H1 (cell line): ENCODE measurements at regions not wholly inside any gene's neighbourhood (a gene's known extent, or its start where the extent isn't known, plus 50 kb on each side); places are given as distances from the start of the nearest gene placed in this dataset.

Source experiments
- CTCF ChIA-PET: fragments of 300-600 bp; sonication (Branson Sonifier 250); formaldehyde crosslinking; loops from one replicate; lab custom pipeline; 2021; ENCODE audit not compliant: partially characterized antibody; lab: Charles Lee
- POLR2A ChIA-PET: fragments of 300-600 bp; sonication (Branson Sonifier 250); formaldehyde crosslinking; loops from one replicate; lab custom pipeline; 2021; ENCODE audit warnings: inconsistent platforms; ENCODE audit not compliant: partially characterized antibody; lab: Charles Lee
- DNase-seq, 2 experiments: peaks; one replicate each; pipeline versions ENCODE4 v3.0.0 to v3.0.0-alpha.2; 2010 to 2022; ENCODE audit warnings: low spot score in 2 of 2, low read depth in 1 of 2, mixed read lengths in 1 of 2
- FAIRE-seq: peaks from 2 replicates; lab custom pipeline; 2011; peaks lifted over from hg19 to GRCh38; lab: Jason Lieb, UNC
- H2AFZ ChIP-seq: 2 replicates; pipeline ENCODE4 v1.8.1; 2012; ENCODE audit warnings: low read length, inconsistent platforms
- H2AK5ac ChIP-seq: 2 replicates; pipeline ENCODE4 v1.6.1; 2013; ENCODE audit warnings: low read depth, low read length
- H2BK120ac ChIP-seq: replicated peaks from 2 replicates; pipeline ENCODE3; 2013; ENCODE audit warnings: low read depth, low read length, inconsistent platforms
- H2BK12ac ChIP-seq: 2 replicates; pipeline ENCODE4 v1.6.1; 2013; ENCODE audit warnings: low read depth, low read length
- H2BK15ac ChIP-seq: 2 replicates; pipeline ENCODE4 v1.6.1; 2013; ENCODE audit warnings: low read length
- H2BK20ac ChIP-seq: 2 replicates; pipeline ENCODE4 v1.6.1; 2013; ENCODE audit warnings: low read length
- H2BK5ac ChIP-seq: 2 replicates; pipeline ENCODE4 v1.6.1; 2013; ENCODE audit warnings: low read depth, low read length
- H3K14ac ChIP-seq: 2 replicates; pipeline ENCODE4 v1.6.1; 2013; ENCODE audit warnings: inconsistent platforms; ENCODE audit not compliant: insufficient read length
- H3K18ac ChIP-seq: 2 replicates; pipeline ENCODE4 v1.6.1; 2013; ENCODE audit warnings: low read length; ENCODE audit errors: extremely low read depth
- H3K23ac ChIP-seq: 2 replicates; pipeline ENCODE4 v1.6.1; 2013; ENCODE audit warnings: inconsistent platforms; ENCODE audit not compliant: insufficient read length
- H3K23me2 ChIP-seq: 2 replicates; pipeline ENCODE4 v1.6.1; 2013; ENCODE audit warnings: low read depth, low read length
- H3K27ac ChIP-seq: 2 replicates; pipeline ENCODE4 v1.6.1; 2011; ENCODE audit warnings: low read depth, low read length, inconsistent platforms
- H3K27me3 ChIP-seq, 4 experiments: replicated peaks in 1 of 4; 1 replicate in 1 of 4; 2 replicates in 3 of 4; pipeline versions ENCODE4 v1.6.1 to v1.8.1; 2011 to 2013; ENCODE audit warnings: low read length in 3 of 4, mild to moderate bottlenecking in 3 of 4, inconsistent platforms in 2 of 4, mixed read lengths in 2 of 4, moderate library complexity in 1 of 4; ENCODE audit not compliant: control insufficient read depth in 3 of 4, insufficient read depth in 3 of 4; ENCODE audit errors: extremely low read depth in 1 of 4
- H3K36me3 ChIP-seq, 4 experiments: 2 replicates each; pipeline versions ENCODE4 v1.6.1 to v1.8.1; 2011 to 2013; ENCODE audit warnings: mild to moderate bottlenecking in 4 of 4, low read length in 3 of 4, moderate library complexity in 2 of 4, control low read depth in 1 of 4, inconsistent platforms in 1 of 4; ENCODE audit not compliant: insufficient read depth in 4 of 4, control insufficient read depth in 2 of 4
- H3K4ac ChIP-seq: replicated peaks from 2 replicates; pipeline ENCODE3; 2013; ENCODE audit warnings: low read length, low read depth, mixed read lengths, inconsistent platforms; ENCODE audit not compliant: insufficient read length
- H3K4me1 ChIP-seq, 4 experiments: replicated peaks in 1 of 4; 1 replicate in 1 of 4; 2 replicates in 3 of 4; pipeline versions ENCODE4 v1.6.1 to v1.8.1; 2011 to 2013; ENCODE audit warnings: low read length in 3 of 4, inconsistent platforms in 2 of 4, mixed read lengths in 1 of 4; ENCODE audit not compliant: insufficient read depth in 4 of 4, control insufficient read depth in 3 of 4
- H3K4me2 ChIP-seq, 2 experiments: 2 replicates each; pipeline versions ENCODE4 v1.6.1 to v1.8.1; 2011 to 2013; ENCODE audit warnings: low read depth in 2 of 2, low read length in 2 of 2, control low read depth in 1 of 2, inconsistent platforms in 1 of 2, mild to moderate bottlenecking in 1 of 2; ENCODE audit not compliant: insufficient read depth in 1 of 2
- H3K4me3 ChIP-seq, 4 experiments: fragments of 200-600, 300-600 bp in 1 of 4; sonication (generic), shearing (Covaris generic), sonication (Bioruptor Twin) in 1 of 4; 2 replicates each; pipeline versions ENCODE4 v1.5.1 to v1.8.1; 2011 to 2016; ENCODE audit warnings: low read length in 4 of 4, low read depth in 3 of 4, control low read depth in 2 of 4, inconsistent platforms in 2 of 4, mild to moderate bottlenecking in 2 of 4, mixed read lengths in 1 of 4, moderate library complexity in 1 of 4; ENCODE audit not compliant: insufficient read depth in 2 of 4; ENCODE audit errors: extremely low read depth in 1 of 4
- H3K56ac ChIP-seq: replicated peaks from 2 replicates; pipeline ENCODE3; 2013; ENCODE audit warnings: low read depth, mild to moderate bottlenecking, mixed read lengths, low read length, inconsistent platforms; ENCODE audit not compliant: insufficient read length
- H3K79me1 ChIP-seq: 2 replicates; pipeline ENCODE4 v1.6.1; 2013; ENCODE audit warnings: low read depth, low read length, control low read depth
- H3K79me2 ChIP-seq, 2 experiments: 2 replicates each; pipeline versions ENCODE4 v1.6.1 to v1.8.1; 2012 to 2013; ENCODE audit warnings: low read length in 2 of 2, mild to moderate bottlenecking in 2 of 2, inconsistent platforms in 1 of 2; ENCODE audit not compliant: insufficient read depth in 2 of 2, control insufficient read depth in 1 of 2
- H3K9ac ChIP-seq, 4 experiments: replicated peaks in 1 of 4; 1 replicate in 1 of 4; 2 replicates in 3 of 4; pipeline versions ENCODE4 v1.6.1 to v1.8.1; 2011 to 2013; ENCODE audit warnings: low read depth in 3 of 4, low read length in 3 of 4, control low read depth in 2 of 4, mild to moderate bottlenecking in 2 of 4, moderate library complexity in 2 of 4, inconsistent platforms in 1 of 4; ENCODE audit errors: extremely low read depth in 1 of 4
- H3K9me3 ChIP-seq, 2 experiments: 2 replicates each; pipeline versions ENCODE4 v1.6.1 to v1.8.1; 2012 to 2013; ENCODE audit warnings: mild to moderate bottlenecking in 2 of 2, moderate library complexity in 2 of 2, control low read depth in 1 of 2, inconsistent platforms in 1 of 2, low read depth in 1 of 2, low read length in 1 of 2, mixed read lengths in 1 of 2; ENCODE audit not compliant: insufficient read depth in 2 of 2
- H4K20me1 ChIP-seq, 2 experiments: replicated peaks in 1 of 2; 2 replicates each; pipeline versions ENCODE3 to v1.8.1; 2011 to 2013; ENCODE audit warnings: inconsistent platforms in 2 of 2, low read length in 2 of 2, mild to moderate bottlenecking in 1 of 2; ENCODE audit not compliant: insufficient read depth in 2 of 2, control insufficient read depth in 1 of 2
- H4K5ac ChIP-seq: 2 replicates; pipeline ENCODE4 v1.6.1; 2013; ENCODE audit warnings: low read length, low read depth, mixed read lengths, inconsistent platforms; ENCODE audit not compliant: insufficient read length
- H4K8ac ChIP-seq: 2 replicates; pipeline ENCODE4 v1.8.0; 2013; ENCODE audit warnings: mild to moderate bottlenecking, moderate library complexity, low read length, inconsistent platforms; ENCODE audit not compliant: insufficient read depth; ENCODE audit errors: extremely low read depth
- H4K91ac ChIP-seq: replicated peaks from 2 replicates; pipeline ENCODE3; 2013; ENCODE audit warnings: low read length, mixed read lengths, inconsistent platforms; ENCODE audit not compliant: insufficient read length
- KDM1A ChIP-seq: fragments of 200-600, 300-600 bp; sonication (generic); IDR thresholded peaks from 2 replicates; pipeline ENCODE4 v1.7.1; 2016; ENCODE audit warnings: mild to moderate bottlenecking, low read length, borderline replicate concordance
- POLR2A ChIP-seq, 2 experiments: IDR thresholded peaks; 1 replicate in 1 of 2; 2 replicates in 1 of 2; pipeline ENCODE4 v1.6.1; 2011; ENCODE audit warnings: low read depth in 2 of 2, low read length in 2 of 2, mild to moderate bottlenecking in 2 of 2; ENCODE audit errors: control extremely low read depth in 1 of 2
- POLR2AphosphoS5 ChIP-seq: IDR thresholded peaks from 2 replicates; pipeline ENCODE4 v1.6.1; 2011; ENCODE audit warnings: low read depth, low read length
- SP1 ChIP-seq: IDR thresholded peaks from 2 replicates; pipeline ENCODE4 v1.6.1; 2011; ENCODE audit warnings: low read depth, low read length
- WGBS, 2 experiments: shearing (Covaris generic) in 1 of 2; methylation state at CpG; one replicate each; pipeline versions ENCODE4 v1.1.6 to v1.1.7; 2013 to 2015; ENCODE audit warnings: low lambda C conversion rate in 2 of 2, mixed read lengths in 2 of 2, inconsistent platforms in 1 of 2, low coverage in 1 of 2, missing lambda C conversion rate in 1 of 2; ENCODE audit not compliant: insufficient replicate concordance in 2 of 2, insufficient coverage in 1 of 2, insufficient read length in 1 of 2; ENCODE audit errors: extremely low coverage in 1 of 2, missing lambda C conversion rate in 1 of 2; 5-methylcytosine and 5-hydroxymethylcytosine counted together

GRCh38 chr18:73296686-73297085 is 428.9 kb upstream of the NETO1 start:
- H3K23me2 ChIP-seq: no peaks in the 10 kb centered on the region; the same call in 1 of the 2 replicates
- H3K9ac ChIP-seq: no peak overlapping the region
- no peak overlapping the region for H4K5ac ChIP-seq
- H2BK120ac ChIP-seq: no peak overlapping the region
- H3K27ac ChIP-seq: no peak overlapping the region
- no peak overlapping the region for H3K56ac ChIP-seq
- H3K4me3 ChIP-seq: no peak overlapping the region
- no peak overlapping the region for H3K18ac ChIP-seq
- no peak overlapping the region for H2BK15ac ChIP-seq
- ChIA-PET POLR2A (no interaction called here), CTCF (no interaction called here)
- no peak overlapping the region for H3K14ac ChIP-seq
- H3K36me3 ChIP-seq: no peaks in the 10 kb centered on the region
- no peaks in the 10 kb centered on the region for H3K27me3 ChIP-seq
- FAIRE-seq (no peak), DNase-seq (no peak)
- no peak overlapping the region for H2BK5ac ChIP-seq
- H3K9me3 ChIP-seq: no peaks in the 10 kb centered on the region
- no peak overlapping the region for H4K8ac ChIP-seq
- H3K23ac ChIP-seq: no peak overlapping the region
- H3K79me2 ChIP-seq: no peaks in the 10 kb centered on the region
- no peak overlapping the region for H4K91ac ChIP-seq
- WGBS, 2 experiments: 89% methylated on average over 2 of the region's 2 CpGs; no CpG with 5 or more reads in 1 of the 2 experiments
- TF ChIP-seq POLR2AphosphoS5 (no peak), SP1 (no peak), KDM1A (no peak), POLR2A (IDR thresholded peaks at IDR 0.05; ENCODE audit: control extremely low read depth in 1 of 2, low read depth in 2 of 2, low read length in 2 of 2) (no peak)
- H3K4ac ChIP-seq: no peak overlapping the region
- no peak overlapping the region for H2BK12ac ChIP-seq
- H2AFZ ChIP-seq: no peak overlapping the region
- H4K20me1 ChIP-seq: no peaks in the 10 kb centered on the region
- no peaks in the 10 kb centered on the region for H3K4me1 ChIP-seq
- H3K79me1 ChIP-seq: no peaks in the 10 kb centered on the region
- H3K4me2 ChIP-seq: no peak overlapping the region
- no peak overlapping the region for H2BK20ac ChIP-seq
- no peak overlapping the region for H2AK5ac ChIP-seq
